ENCODE measurements at regions not wholly inside any gene's neighbourhood (a gene's known extent, or its start where the extent isn't known, plus 50 kb on each side); places are given as distances from the start of the nearest gene placed in this dataset.
"Not testable (repeated sequence)": the region's sequence is repeated elsewhere in the genome, so short reads cannot be mapped to it uniquely, and the experiment has no call there.

- Histone ChIP-seq H3K4me1 (ENCODE audit: control insufficient read depth in 5 of 5, insufficient read depth in 5 of 5, low read length in 5 of 5) (peaks cover 0 to 2% (median 0%) of the 10 kb centered on the region in 5 donors), H3K27ac (ENCODE audit: low read depth in 1 of 2, low read length in 1 of 2) (no peak overlapping the region), H3K4me3 (no peak overlapping the region), H3K36me3 (ENCODE audit: control insufficient read depth in 4 of 4, insufficient read depth in 4 of 4, low read length in 4 of 4) (no peaks in the 10 kb centered on the region), H3K27me3 (ENCODE audit: control insufficient read depth in 3 of 3, insufficient read depth in 3 of 3, low read length in 2 of 3) (no peaks in the 10 kb centered on the region), H3K9me3 (ENCODE audit: control insufficient read depth in 4 of 4, insufficient read depth in 3 of 4, low read length in 3 of 4) (peaks cover 0 to 7% (median 4%) of the 10 kb centered on the region in 4 donors), H3K9ac (ENCODE audit: insufficient read depth in 1 of 2, low read length in 2 of 2) (no peak overlapping the region)
- no peak for ATAC-seq (ENCODE audit: insufficient read depth, low FRiP score)
- 83 to 84% methylated on average over 2 of the region's 2 CpGs for WGBS, 2 donors
- DNase-seq = no peak
- TF ChIP-seq CTCF (IDR thresholded peaks at IDR 0.05; ENCODE audit: control extremely low read depth, extremely low read depth) = no peak
Measured at GRCh38 chr1:68873144-68873543, 376.3 kb upstream of the DEPDC1 start.

- 88 to 89% methylated on average over 25 to 27 of the region's 29 CpGs for WGBS, 2 donors
- not testable (repeated sequence) for H3K9ac ChIP-seq (ENCODE audit: insufficient read depth in 1 of 2, low read length in 2 of 2); H3K27me3 ChIP-seq (ENCODE audit: control insufficient read depth in 3 of 3, insufficient read depth in 3 of 3, low read length in 2 of 3); H3K4me1 ChIP-seq (ENCODE audit: control insufficient read depth in 5 of 5, insufficient read depth in 5 of 5, low read length in 5 of 5); H3K27ac ChIP-seq (ENCODE audit: low read depth in 1 of 2, low read length in 1 of 2); H3K36me3 ChIP-seq (ENCODE audit: control insufficient read depth in 4 of 4, insufficient read depth in 4 of 4, low read length in 4 of 4); ATAC-seq (ENCODE audit: insufficient read depth, low FRiP score); H3K9me3 ChIP-seq (ENCODE audit: control insufficient read depth in 4 of 4, insufficient read depth in 3 of 4, low read length in 3 of 4); H3K4me3 ChIP-seq; DNase-seq
Measured at GRCh38 chr1:68881330-68882194, 384.7 kb upstream of the DEPDC1 start.

GRCh38 chr1:68889471-68889870 is 392.6 kb upstream of the DEPDC1 start:
- TF ChIP-seq CTCF (IDR thresholded peaks at IDR 0.05; ENCODE audit: control extremely low read depth, extremely low read depth) = no peak
- 74 to 75% methylated on average over 5 of the region's 5 CpGs for WGBS, 2 donors

GRCh38 chr1:68890736-68891135 is 393.9 kb upstream of the DEPDC1 start:
- ATAC-seq (ENCODE audit: insufficient read depth, low FRiP score) (no peak), DNase-seq (no peak)
- Histone ChIP-seq H3K9ac (ENCODE audit: insufficient read depth in 1 of 2, low read length in 2 of 2) (no peak overlapping the region), H3K9me3 (ENCODE audit: control insufficient read depth in 4 of 4, insufficient read depth in 3 of 4, low read length in 3 of 4) (peaks cover 0 to 2% (median 0%) of the 10 kb centered on the region in 4 donors), H3K4me3 (no peak overlapping the region), H3K36me3 (ENCODE audit: control insufficient read depth in 4 of 4, insufficient read depth in 4 of 4, low read length in 4 of 4) (no peaks in the 10 kb centered on the region), H3K27me3 (ENCODE audit: control insufficient read depth in 3 of 3, insufficient read depth in 3 of 3, low read length in 2 of 3) (no peaks in the 10 kb centered on the region), H3K4me1 (ENCODE audit: control insufficient read depth in 5 of 5, insufficient read depth in 5 of 5, low read length in 5 of 5) (no peaks in the 10 kb centered on the region), H3K27ac (ENCODE audit: low read depth in 1 of 2, low read length in 1 of 2) (no peak overlapping the region)
- TF ChIP-seq CTCF (IDR thresholded peaks at IDR 0.05; ENCODE audit: control extremely low read depth, extremely low read depth) = no peak
- 89 to 94% methylated on average over 3 of the region's 3 CpGs for WGBS, 2 donors

More at GRCh38 chr1:68889471-68889870, 392.6 kb upstream of the DEPDC1 start:
- Histone ChIP-seq H3K4me3 (no peak overlapping the region), H3K27me3 (ENCODE audit: control insufficient read depth in 3 of 3, insufficient read depth in 3 of 3, low read length in 2 of 3) (no peaks in the 10 kb centered on the region), H3K27ac (ENCODE audit: low read depth in 1 of 2, low read length in 1 of 2) (no peak overlapping the region), H3K9ac (ENCODE audit: insufficient read depth in 1 of 2, low read length in 2 of 2) (no peak overlapping the region), H3K9me3 (ENCODE audit: control insufficient read depth in 4 of 4, insufficient read depth in 3 of 4, low read length in 3 of 4) (peaks cover 0 to 2% (median 0%) of the 10 kb centered on the region in 4 donors), H3K36me3 (ENCODE audit: control insufficient read depth in 4 of 4, insufficient read depth in 4 of 4, low read length in 4 of 4) (no peaks in the 10 kb centered on the region), H3K4me1 (ENCODE audit: control insufficient read depth in 5 of 5, insufficient read depth in 5 of 5, low read length in 5 of 5) (no peaks in the 10 kb centered on the region)
- ATAC-seq (ENCODE audit: insufficient read depth, low FRiP score) (no peak), DNase-seq (no peak)
